GM12878 (cell line): ENCODE measurements at regions not wholly inside any gene's neighbourhood (a gene's known extent, or its start where the extent isn't known, plus 50 kb on each side); places are given as distances from the start of the nearest gene placed in this dataset.

Experiments
- BMI1 ChIP-seq: fragments of 450-650 bp; IDR thresholded peaks from 2 replicates; pipeline ENCODE4 v1.6.1; 2016; ENCODE audit warnings: mild to moderate bottlenecking, moderate library complexity, borderline replicate concordance
- CBX5 ChIP-seq: sonication (generic); IDR thresholded peaks from 2 replicates; pipeline ENCODE4 v1.6.1; 2016; ENCODE audit warnings: low read depth, moderate library complexity, mild to moderate bottlenecking, inconsistent platforms
- CHD2 ChIP-seq: IDR thresholded peaks from 2 replicates; pipeline ENCODE4 v1.6.1; 2011; ENCODE audit warnings: low read depth, low read length, improper control_type of control experiment, borderline replicate concordance
- CREM ChIP-seq: IDR thresholded peaks from 2 replicates; pipeline ENCODE4 v1.6.1; 2014; ENCODE audit warnings: antibody characterized with exemption, low read depth
- EED ChIP-seq: sonication (generic); IDR thresholded peaks from 2 replicates; pipeline ENCODE4 v1.6.1; 2016; ENCODE audit warnings: antibody characterized with exemption, low read depth
- HDGF ChIP-seq: fragments of 450-650 bp; IDR thresholded peaks from 2 replicates; pipeline ENCODE4 v1.6.1; 2016; ENCODE audit warnings: antibody characterized with exemption
- IKZF2 ChIP-seq, 2 experiments: fragments of 450-650 bp; IDR thresholded peaks; 2 replicates each; pipeline ENCODE4 v1.6.1; 2017; ENCODE audit warnings: mild to moderate bottlenecking in 2 of 2, moderate library complexity in 2 of 2
- MLLT1 ChIP-seq: fragments of 450-650 bp; IDR thresholded peaks from 2 replicates; pipeline ENCODE4 v1.6.1; 2016; ENCODE audit warnings: mild to moderate bottlenecking
- MTA3 ChIP-seq: IDR thresholded peaks from 2 replicates; pipeline ENCODE4 v1.6.1; 2012; ENCODE audit warnings: low read length, inconsistent platforms, borderline replicate concordance
- NFIC ChIP-seq: IDR thresholded peaks from 2 replicates; pipeline ENCODE4 v1.6.1; 2012; ENCODE audit warnings: low read depth, mild to moderate bottlenecking, inconsistent platforms, low read length, moderate library complexity
- PBX3 ChIP-seq: IDR thresholded peaks from 2 replicates; pipeline ENCODE4 v1.6.1; 2011; ENCODE audit warnings: mild to moderate bottlenecking, low read depth, low read length, moderate library complexity; ENCODE audit not compliant: insufficient replicate concordance
- PML ChIP-seq: IDR thresholded peaks from 2 replicates; pipeline ENCODE4 v1.6.1; 2012; ENCODE audit warnings: low read length, inconsistent platforms
- RFX5 ChIP-seq: IDR thresholded peaks from 2 replicates; pipeline ENCODE4 v1.6.1; 2011; ENCODE audit warnings: low read depth, low read length, improper control_type of control experiment
- SRF ChIP-seq, 2 experiments: IDR thresholded peaks; 2 replicates each; pipeline ENCODE4 v1.6.1; 2011; ENCODE audit warnings: low read depth in 2 of 2, low read length in 2 of 2, mild to moderate bottlenecking in 1 of 2, moderate library complexity in 1 of 2
- TCF12 ChIP-seq: IDR thresholded peaks from 2 replicates; pipeline ENCODE4 v1.6.1; 2011; ENCODE audit warnings: low read depth, mild to moderate bottlenecking, low read length
- WRNIP1 ChIP-seq: IDR thresholded peaks from 2 replicates; pipeline ENCODE4 v1.6.1; 2011; ENCODE audit warnings: low read depth, low read length, improper control_type of control experiment, borderline replicate concordance
- TF ChIP-seq, protein P1 (sequence below): fragments of 450-650 bp; IDR thresholded peaks from 2 replicates; pipeline ENCODE4 v1.6.1; 2017; ENCODE audit warnings: mild to moderate bottlenecking, moderate library complexity
- TF ChIP-seq, protein P2 (sequence below): IDR thresholded peaks from 2 replicates; pipeline ENCODE4 v1.6.1; 2011; ENCODE audit warnings: borderline replicate concordance, low read depth, mild to moderate bottlenecking, moderate library complexity, low read length; ENCODE audit not compliant: insufficient read depth, poor library complexity, severe bottlenecking
- TF ChIP-seq, protein P3 (sequence below): fragments of 450-650 bp; IDR thresholded peaks from 2 replicates; pipeline ENCODE4 v1.6.1; 2017; ENCODE audit warnings: low read depth, mild to moderate bottlenecking, moderate library complexity

GRCh38 chr2:8477552-8478470, 204.0 kb upstream of the ID2 start (continued):
- TF ChIP-seq MLLT1 (peak; percentile 60), SRF (IDR thresholded peaks at IDR 0.05; ENCODE audit: low read depth in 2 of 2, low read length in 2 of 2) (0 out of 4 replicates have a peak, but pooled peaks of 1 of the 2 experiments have one; percentile 20), WRNIP1 (no peak), MTA3 (peak; percentile 93), CBX5 (0 out of 2 replicates have a peak, but pooled peaks have one; percentile 52), EED (peak; percentile 76), IKZF2 (IDR thresholded peaks at IDR 0.05) (peak; percentile 94), BMI1 (peak; percentile 78; the same call in 1 of the 2 replicates), CHD2 (peak; percentile 62; the same call in 1 of the 2 replicates), CREM (peak; percentile 58), NFIC (peak; percentile 85), HDGF (peak; percentile 57; the same call in 1 of the 2 replicates), TCF12 (peak; percentile 45; the same call in 1 of the 2 replicates), PML (no peak; the same call in 1 of the 2 replicates), RFX5 (no peak), PBX3 (no peak)
- TF ChIP-seq, protein P1, sequence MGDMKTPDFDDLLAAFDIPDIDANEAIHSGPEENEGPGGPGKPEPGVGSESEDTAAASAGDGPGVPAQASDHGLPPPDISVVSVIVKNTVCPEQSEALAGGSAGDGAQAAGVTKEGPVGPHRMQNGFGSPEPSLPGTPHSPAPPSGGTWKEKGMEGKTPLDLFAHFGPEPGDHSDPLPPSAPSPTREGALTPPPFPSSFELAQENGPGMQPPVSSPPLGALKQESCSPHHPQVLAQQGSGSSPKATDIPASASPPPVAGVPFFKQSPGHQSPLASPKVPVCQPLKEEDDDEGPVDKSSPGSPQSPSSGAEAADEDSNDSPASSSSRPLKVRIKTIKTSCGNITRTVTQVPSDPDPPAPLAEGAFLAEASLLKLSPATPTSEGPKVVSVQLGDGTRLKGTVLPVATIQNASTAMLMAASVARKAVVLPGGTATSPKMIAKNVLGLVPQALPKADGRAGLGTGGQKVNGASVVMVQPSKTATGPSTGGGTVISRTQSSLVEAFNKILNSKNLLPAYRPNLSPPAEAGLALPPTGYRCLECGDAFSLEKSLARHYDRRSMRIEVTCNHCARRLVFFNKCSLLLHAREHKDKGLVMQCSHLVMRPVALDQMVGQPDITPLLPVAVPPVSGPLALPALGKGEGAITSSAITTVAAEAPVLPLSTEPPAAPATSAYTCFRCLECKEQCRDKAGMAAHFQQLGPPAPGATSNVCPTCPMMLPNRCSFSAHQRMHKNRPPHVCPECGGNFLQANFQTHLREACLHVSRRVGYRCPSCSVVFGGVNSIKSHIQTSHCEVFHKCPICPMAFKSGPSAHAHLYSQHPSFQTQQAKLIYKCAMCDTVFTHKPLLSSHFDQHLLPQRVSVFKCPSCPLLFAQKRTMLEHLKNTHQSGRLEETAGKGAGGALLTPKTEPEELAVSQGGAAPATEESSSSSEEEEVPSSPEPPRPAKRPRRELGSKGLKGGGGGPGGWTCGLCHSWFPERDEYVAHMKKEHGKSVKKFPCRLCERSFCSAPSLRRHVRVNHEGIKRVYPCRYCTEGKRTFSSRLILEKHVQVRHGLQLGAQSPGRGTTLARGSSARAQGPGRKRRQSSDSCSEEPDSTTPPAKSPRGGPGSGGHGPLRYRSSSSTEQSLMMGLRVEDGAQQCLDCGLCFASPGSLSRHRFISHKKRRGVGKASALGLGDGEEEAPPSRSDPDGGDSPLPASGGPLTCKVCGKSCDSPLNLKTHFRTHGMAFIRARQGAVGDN, result peak; percentile 85
- TF ChIP-seq, protein P2, sequence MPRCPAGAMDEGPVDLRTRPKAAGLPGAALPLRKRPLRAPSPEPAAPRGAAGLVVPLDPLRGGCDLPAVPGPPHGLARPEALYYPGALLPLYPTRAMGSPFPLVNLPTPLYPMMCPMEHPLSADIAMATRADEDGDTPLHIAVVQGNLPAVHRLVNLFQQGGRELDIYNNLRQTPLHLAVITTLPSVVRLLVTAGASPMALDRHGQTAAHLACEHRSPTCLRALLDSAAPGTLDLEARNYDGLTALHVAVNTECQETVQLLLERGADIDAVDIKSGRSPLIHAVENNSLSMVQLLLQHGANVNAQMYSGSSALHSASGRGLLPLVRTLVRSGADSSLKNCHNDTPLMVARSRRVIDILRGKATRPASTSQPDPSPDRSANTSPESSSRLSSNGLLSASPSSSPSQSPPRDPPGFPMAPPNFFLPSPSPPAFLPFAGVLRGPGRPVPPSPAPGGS, result peak; percentile 31
- TF ChIP-seq, protein P3, sequence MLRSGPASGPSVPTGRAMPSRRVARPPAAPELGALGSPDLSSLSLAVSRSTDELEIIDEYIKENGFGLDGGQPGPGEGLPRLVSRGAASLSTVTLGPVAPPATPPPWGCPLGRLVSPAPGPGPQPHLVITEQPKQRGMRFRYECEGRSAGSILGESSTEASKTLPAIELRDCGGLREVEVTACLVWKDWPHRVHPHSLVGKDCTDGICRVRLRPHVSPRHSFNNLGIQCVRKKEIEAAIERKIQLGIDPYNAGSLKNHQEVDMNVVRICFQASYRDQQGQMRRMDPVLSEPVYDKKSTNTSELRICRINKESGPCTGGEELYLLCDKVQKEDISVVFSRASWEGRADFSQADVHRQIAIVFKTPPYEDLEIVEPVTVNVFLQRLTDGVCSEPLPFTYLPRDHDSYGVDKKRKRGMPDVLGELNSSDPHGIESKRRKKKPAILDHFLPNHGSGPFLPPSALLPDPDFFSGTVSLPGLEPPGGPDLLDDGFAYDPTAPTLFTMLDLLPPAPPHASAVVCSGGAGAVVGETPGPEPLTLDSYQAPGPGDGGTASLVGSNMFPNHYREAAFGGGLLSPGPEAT, result peak; percentile 89
